ENCODE measurements at regions not wholly inside any gene's neighbourhood (a gene's known extent, or its start where the extent isn't known, plus 50 kb on each side); places are given as distances from the start of the nearest gene placed in this dataset.

DNA sequence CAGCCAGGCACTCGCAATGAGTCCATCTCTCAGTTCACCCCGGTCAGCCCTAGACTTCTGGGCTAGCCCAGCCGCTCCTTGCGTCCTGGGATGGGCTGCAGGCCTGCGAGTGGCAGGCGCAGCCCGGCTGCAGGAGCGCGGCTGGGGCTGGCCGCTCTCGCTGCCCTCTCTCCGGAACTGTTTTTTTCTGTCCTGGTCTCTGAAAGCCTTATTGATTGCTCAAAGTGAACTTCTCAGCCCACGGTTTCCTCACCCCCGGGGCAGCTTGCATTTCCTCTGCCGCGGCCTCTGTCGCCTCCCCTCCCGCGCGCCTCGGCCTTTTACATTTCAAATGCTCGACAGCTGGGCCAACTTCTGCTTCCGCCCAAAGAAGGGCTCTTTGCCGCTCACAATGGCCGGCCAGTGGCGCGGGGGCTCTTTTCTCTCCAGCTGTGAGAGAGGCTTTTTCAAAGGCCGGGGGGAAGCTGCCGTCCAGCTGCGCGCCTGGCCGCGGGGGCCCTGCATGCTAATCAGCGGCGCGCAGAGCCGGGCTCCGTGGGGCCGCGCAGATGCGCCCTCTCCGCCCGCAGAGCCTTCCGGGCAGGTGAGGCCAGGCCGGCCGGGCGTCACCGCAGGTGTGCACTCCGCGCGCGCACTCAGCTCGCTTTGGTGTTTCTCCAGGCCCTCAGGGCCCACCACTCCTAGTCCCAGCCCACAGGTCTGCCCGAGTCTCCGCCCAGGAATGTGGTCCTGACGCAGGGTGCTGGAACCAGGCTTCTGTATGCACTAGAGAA is 513.8 kb downstream of the RNF144A start:
- no TSS peak for BruUV-seq (replicated peaks)
- ChIA-PET POLR2A (ENCODE audit: low non-redundant PET) (no interaction called here), CTCF (no interaction called here)
- TF ChIP-seq, protein P1, sequence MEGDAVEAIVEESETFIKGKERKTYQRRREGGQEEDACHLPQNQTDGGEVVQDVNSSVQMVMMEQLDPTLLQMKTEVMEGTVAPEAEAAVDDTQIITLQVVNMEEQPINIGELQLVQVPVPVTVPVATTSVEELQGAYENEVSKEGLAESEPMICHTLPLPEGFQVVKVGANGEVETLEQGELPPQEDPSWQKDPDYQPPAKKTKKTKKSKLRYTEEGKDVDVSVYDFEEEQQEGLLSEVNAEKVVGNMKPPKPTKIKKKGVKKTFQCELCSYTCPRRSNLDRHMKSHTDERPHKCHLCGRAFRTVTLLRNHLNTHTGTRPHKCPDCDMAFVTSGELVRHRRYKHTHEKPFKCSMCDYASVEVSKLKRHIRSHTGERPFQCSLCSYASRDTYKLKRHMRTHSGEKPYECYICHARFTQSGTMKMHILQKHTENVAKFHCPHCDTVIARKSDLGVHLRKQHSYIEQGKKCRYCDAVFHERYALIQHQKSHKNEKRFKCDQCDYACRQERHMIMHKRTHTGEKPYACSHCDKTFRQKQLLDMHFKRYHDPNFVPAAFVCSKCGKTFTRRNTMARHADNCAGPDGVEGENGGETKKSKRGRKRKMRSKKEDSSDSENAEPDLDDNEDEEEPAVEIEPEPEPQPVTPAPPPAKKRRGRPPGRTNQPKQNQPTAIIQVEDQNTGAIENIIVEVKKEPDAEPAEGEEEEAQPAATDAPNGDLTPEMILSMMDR (conservative IDR thresholded peaks at IDR 0.05; ENCODE audit: low read depth, low read length) = no peak
- no peak for TF ChIP-seq EZH2 (IDR thresholded peaks at IDR 0.05; ENCODE audit: borderline replicate concordance, low read depth, low read length, poor library complexity, severe bottlenecking)
- Histone ChIP-seq H3K9me3 (ENCODE audit: low read depth, low read length, poor library complexity, severe bottlenecking) (peaks cover 4% of the 10 kb centered on the region), H3K27ac (ENCODE audit: low read depth, low read length, poor library complexity, severe bottlenecking) (no peak overlapping the region), H3K27me3 (replicated peaks; ENCODE audit: insufficient read depth, low read depth, low read length, poor library complexity) (no peaks in the 10 kb centered on the region), H3K4me3 (ENCODE audit: low read depth, low read length, poor library complexity, severe bottlenecking) (no peak overlapping the region), H3K36me3 (ENCODE audit: insufficient read depth, low read length, poor library complexity, severe bottlenecking) (no peaks in the 10 kb centered on the region), H3K4me1 (ENCODE audit: insufficient read depth, low read length, poor library complexity, severe bottlenecking) (peaks cover 8% of the 10 kb centered on the region)
- intact Hi-C loops (cut with micrococcal nuclease; ENCODE audit: unreplicated experiment) = no loop called here
- DNase-seq (ENCODE audit: low spot score) = no peak

DNA sequence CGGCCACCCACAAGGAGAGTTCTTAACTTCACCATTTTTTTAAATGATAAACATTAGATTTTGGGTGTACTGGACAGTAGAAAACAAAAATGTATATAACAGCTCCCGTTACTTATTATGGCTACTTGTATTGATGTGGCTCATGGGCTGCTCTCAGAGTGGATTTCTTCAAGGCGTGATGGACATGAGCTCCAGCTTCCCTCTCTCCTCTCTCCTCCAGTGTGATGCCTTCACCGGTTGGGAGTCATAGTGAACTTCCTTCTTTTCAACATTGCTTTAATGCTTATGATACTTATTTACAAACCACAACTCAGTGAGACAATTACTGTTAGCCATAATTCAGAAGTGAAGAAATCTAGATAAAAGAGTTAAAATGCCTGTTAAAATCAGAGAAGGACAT is 515.2 kb downstream of the RNF144A start:
- no peaks in the 10 kb centered on the region for H3K27me3 ChIP-seq (replicated peaks; ENCODE audit: insufficient read depth, low read depth, low read length, poor library complexity)
- DNase-seq (ENCODE audit: low spot score) = no peak
- H3K27ac ChIP-seq (ENCODE audit: low read depth, low read length, poor library complexity, severe bottlenecking) = no peak overlapping the region
- H3K4me3 ChIP-seq (ENCODE audit: low read depth, low read length, poor library complexity, severe bottlenecking) = no peak overlapping the region
- peaks cover 8% of the 10 kb centered on the region for H3K4me1 ChIP-seq (ENCODE audit: insufficient read depth, low read length, poor library complexity, severe bottlenecking)
- BruUV-seq (replicated peaks) = no TSS peak
- CTCF ChIA-PET = no interaction called here
- TF ChIP-seq EZH2 (IDR thresholded peaks at IDR 0.05; ENCODE audit: borderline replicate concordance, low read depth, low read length, poor library complexity, severe bottlenecking) = no peak
- TF ChIP-seq, protein P1 (conservative IDR thresholded peaks at IDR 0.05; ENCODE audit: low read depth, low read length) = no peak
- no peaks in the 10 kb centered on the region for H3K36me3 ChIP-seq (ENCODE audit: insufficient read depth, low read length, poor library complexity, severe bottlenecking)
- intact Hi-C loops (cut with micrococcal nuclease; ENCODE audit: unreplicated experiment) = no loop called here
- peaks cover 4% of the 10 kb centered on the region for H3K9me3 ChIP-seq (ENCODE audit: low read depth, low read length, poor library complexity, severe bottlenecking)
- POLR2A ChIA-PET (ENCODE audit: low non-redundant PET) = no interaction called here

DNA sequence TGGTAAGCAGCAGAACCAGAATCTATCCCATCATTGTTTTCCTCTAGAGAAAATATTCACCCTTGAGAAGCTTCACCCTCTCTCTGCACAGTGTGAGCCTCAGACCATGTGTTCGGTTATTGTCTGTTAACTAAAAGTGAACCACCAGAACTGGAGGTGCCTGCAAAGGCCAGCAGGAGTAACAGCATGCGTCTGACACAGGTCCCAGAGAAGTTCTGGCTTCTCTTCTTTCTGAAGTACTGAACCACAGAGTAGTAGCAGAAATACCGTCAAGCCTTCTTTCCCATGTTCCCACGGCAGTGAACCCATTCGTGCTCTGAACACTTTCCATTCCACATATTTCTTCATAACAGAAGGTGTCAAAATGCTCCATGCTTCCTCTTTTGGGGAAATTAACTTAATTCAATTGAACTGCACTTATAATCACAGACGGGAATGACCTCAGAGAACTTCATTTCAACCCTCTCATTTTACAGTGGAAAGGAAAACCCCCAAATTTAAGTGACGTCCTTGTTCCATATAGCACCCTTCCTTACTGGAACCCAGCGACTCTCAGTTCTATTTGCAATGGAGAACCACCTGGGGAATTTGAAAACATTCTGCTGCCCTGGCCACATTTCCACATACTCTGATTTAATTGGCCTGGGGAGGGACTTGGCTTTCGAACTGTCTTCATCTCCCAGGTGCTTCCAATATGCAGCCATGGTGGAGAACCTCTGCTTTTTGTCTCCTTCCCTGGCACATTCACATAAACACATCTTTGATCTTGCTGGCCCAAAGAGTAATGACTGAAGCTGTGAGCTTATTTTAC is 519.1 kb downstream of the RNF144A start:
- no peak for TF ChIP-seq EZH2 (IDR thresholded peaks at IDR 0.05; ENCODE audit: borderline replicate concordance, low read depth, low read length, poor library complexity, severe bottlenecking)
- TF ChIP-seq, protein P1 (conservative IDR thresholded peaks at IDR 0.05; ENCODE audit: low read depth, low read length) = no peak
- no peak overlapping the region for H3K27ac ChIP-seq (ENCODE audit: low read depth, low read length, poor library complexity, severe bottlenecking)
- peaks cover 4% of the 10 kb centered on the region for H3K9me3 ChIP-seq (ENCODE audit: low read depth, low read length, poor library complexity, severe bottlenecking)
- no peak for DNase-seq (ENCODE audit: low spot score)
- BruUV-seq (replicated peaks) = no TSS peak
- intact Hi-C loops (cut with micrococcal nuclease; ENCODE audit: unreplicated experiment) = no loop called here
- ChIA-PET CTCF (no interaction called here), POLR2A (ENCODE audit: low non-redundant PET) (no interaction called here)
- H3K36me3 ChIP-seq (ENCODE audit: insufficient read depth, low read length, poor library complexity, severe bottlenecking) = no peaks in the 10 kb centered on the region
- H3K4me3 ChIP-seq (ENCODE audit: low read depth, low read length, poor library complexity, severe bottlenecking) = no peak overlapping the region
- H3K27me3 ChIP-seq (replicated peaks; ENCODE audit: insufficient read depth, low read depth, low read length, poor library complexity) = no peaks in the 10 kb centered on the region
- no peaks in the 10 kb centered on the region for H3K4me1 ChIP-seq (ENCODE audit: insufficient read depth, low read length, poor library complexity, severe bottlenecking)
